ENCODE measurements at regions not wholly inside any gene's neighbourhood (a gene's known extent, or its start where the extent isn't known, plus 50 kb on each side); places are given as distances from the start of the nearest gene placed in this dataset.

DNA sequence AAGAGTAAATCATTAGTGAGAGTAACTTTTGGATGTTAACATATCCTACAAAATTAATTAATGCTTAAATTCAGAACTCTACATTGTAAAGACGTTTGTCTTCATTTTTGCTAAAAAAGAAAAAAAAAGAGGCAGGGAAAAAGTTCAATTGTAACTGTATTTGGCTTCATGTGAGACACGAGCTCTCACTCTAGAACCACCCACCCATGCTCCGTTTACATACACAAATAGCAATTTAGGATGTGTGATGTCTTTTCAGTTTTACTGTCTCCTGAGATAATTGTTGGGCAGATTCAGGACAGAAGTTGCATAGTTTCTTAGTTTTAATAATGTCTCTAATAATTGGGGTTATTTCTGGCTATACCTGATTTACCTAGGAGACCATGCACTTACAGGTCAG lies 248.6 kb downstream of the AASDHPPT start:
- no peak for TF ChIP-seq ZFX (IDR thresholded peaks at IDR 0.05; ENCODE audit: borderline replicate concordance)
- TF ChIP-seq, protein P1, sequence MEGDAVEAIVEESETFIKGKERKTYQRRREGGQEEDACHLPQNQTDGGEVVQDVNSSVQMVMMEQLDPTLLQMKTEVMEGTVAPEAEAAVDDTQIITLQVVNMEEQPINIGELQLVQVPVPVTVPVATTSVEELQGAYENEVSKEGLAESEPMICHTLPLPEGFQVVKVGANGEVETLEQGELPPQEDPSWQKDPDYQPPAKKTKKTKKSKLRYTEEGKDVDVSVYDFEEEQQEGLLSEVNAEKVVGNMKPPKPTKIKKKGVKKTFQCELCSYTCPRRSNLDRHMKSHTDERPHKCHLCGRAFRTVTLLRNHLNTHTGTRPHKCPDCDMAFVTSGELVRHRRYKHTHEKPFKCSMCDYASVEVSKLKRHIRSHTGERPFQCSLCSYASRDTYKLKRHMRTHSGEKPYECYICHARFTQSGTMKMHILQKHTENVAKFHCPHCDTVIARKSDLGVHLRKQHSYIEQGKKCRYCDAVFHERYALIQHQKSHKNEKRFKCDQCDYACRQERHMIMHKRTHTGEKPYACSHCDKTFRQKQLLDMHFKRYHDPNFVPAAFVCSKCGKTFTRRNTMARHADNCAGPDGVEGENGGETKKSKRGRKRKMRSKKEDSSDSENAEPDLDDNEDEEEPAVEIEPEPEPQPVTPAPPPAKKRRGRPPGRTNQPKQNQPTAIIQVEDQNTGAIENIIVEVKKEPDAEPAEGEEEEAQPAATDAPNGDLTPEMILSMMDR (IDR thresholded peaks at IDR 0.05) = no peak
- H3K27ac ChIP-seq = no peak overlapping the region

DNA sequence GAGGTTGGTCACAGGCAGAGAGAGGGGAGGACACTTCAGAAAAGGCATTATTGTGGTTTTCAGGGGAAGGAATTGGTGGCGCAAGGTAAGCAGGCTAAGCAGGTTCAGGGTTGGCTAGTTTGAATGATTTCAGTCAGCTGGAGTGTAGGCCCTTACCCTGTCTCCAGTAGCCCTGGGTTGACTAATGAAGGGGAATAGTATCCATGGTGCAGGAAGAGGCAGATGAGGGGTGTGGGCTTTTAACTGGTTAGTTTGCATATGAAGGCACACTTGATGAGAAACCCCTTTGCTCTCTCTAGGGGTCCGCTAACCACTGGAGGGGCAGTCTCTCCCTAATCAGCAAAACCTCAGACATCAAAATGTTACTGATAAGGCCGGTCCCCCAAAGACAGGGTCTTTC lies 249.7 kb downstream of the AASDHPPT start:
- no peak overlapping the region for H3K27ac ChIP-seq
- TF ChIP-seq, protein P1 (IDR thresholded peaks at IDR 0.05) = no peak
- TF ChIP-seq ZFX (IDR thresholded peaks at IDR 0.05; ENCODE audit: borderline replicate concordance) = no peak

DNA sequence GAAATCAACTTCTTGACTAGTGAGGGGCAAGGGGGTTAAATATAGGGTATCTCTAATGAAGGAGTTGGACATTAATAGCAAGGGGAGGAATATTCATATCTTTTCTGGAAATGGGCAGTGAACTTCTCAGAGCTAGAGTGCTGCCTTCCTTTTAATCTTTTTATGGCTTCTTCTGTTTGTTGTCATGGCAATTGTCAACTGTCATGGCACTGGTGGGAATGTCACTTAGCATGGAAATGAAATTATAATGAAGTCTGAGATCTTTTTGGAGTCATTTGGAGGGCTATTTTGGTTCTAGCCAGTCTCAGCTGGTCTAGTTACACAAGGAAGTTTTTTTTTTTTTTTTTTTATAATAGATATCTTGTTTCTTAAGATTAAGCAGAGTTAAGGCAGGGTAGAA lies 250.2 kb downstream of the AASDHPPT start:
- no peak overlapping the region for H3K27ac ChIP-seq
- TF ChIP-seq, protein P1 (IDR thresholded peaks at IDR 0.05) = no peak
- TF ChIP-seq ZFX (IDR thresholded peaks at IDR 0.05; ENCODE audit: borderline replicate concordance) = no peak

DNA sequence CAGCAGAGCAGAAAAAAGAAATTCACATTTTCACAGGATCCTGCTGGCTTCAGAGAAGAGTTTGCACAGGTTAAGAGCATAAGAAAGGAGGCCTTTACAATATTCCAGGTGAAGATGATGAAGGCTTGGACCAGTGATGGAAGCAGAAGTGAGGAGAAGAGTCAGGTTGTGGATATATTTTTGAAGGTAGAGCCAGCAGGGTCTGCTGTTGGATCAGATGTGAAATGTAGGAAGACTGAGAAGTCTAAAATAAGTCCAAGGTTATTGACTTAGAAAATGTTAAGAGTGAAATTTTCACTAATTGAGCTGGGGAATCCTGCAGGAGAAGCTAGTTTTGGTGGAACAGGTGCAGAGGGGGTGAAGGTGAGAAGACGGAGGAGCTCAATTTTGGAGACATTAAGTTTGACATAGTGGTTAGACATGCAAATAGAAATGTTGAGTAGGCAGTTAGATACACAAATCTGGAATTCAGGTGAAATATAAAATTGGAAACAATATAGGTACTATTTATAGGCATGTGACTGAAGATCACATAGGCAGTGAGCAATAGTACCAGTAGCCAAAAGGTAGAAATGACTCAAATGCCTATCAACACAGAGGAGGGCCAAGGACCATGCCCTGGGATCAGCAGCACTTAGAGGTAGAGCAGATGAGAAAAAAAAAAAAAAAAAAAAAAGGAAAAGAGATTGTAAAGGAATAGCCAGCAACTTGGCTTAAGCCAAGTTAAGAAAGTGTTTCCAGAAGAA lies 252.0 kb downstream of the AASDHPPT start:
- TF ChIP-seq, protein P1 (IDR thresholded peaks at IDR 0.05) = no peak
- TF ChIP-seq ZFX (IDR thresholded peaks at IDR 0.05; ENCODE audit: borderline replicate concordance) = no peak
- no peak overlapping the region for H3K27ac ChIP-seq

DNA sequence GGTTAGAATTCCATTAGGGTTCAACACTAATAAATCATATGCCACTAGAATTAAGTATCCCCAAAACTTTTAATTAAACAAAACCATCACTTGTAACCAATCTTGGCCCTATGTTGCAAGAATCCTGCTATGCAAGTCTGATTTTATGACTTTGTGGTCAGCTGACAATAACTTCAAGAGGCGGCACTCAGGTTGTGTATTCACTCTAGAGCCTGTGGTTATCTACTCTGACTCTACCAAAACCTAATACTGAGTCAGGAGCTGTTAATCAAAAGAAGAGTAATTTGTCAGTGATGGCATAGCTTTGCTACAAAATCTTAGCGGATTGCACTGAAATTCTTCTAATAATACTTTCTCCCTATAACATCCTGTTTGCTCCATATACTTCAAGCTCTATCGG lies 253.7 kb downstream of the AASDHPPT start:
- no peak overlapping the region for H3K27ac ChIP-seq
- TF ChIP-seq ZFX (IDR thresholded peaks at IDR 0.05; ENCODE audit: borderline replicate concordance) = no peak
- TF ChIP-seq, protein P1 (IDR thresholded peaks at IDR 0.05) = no peak

DNA sequence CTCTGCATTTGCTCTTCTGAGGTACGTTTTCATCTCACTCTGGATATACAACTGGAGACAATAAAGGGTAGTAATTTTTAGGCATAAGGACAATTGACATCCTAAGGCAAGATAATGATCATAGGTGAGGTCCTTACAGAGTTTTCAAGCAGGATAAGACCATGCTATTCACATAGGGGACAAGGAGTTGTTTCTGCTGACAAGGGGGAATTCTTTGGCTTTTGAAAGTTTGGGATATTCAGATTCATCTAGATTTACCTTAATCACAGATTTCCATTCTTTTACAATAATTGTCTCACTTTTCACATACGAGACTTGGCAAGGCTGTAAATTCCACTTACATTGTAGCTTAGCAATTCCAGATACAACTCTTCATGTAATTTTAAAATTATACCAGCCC lies 256.2 kb downstream of the AASDHPPT start:
- no peak for TF ChIP-seq ZFX (IDR thresholded peaks at IDR 0.05; ENCODE audit: borderline replicate concordance)
- TF ChIP-seq, protein P1 (IDR thresholded peaks at IDR 0.05) = no peak
- no peak overlapping the region for H3K27ac ChIP-seq

DNA sequence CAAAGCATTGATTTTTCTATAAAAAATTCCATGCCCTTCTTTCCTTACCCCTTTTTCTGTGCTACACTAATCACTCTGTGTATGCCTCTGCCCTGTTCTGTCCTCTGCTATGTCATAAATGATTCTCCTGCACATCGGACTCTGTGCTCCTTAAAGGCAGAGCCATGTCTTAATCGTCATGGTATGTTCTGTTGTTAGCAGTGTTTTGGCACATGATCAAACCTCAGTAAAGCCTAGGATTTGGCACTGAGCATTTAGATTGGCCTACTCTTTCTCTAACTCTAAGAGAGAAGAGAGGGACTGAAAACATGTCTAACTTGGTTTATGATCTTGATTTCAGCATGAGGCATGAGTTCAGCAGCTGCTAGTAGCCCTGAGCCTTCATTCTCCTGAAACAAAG lies 266.9 kb downstream of the AASDHPPT start:
- H3K27ac ChIP-seq = no peak overlapping the region
- TF ChIP-seq, protein P1 (IDR thresholded peaks at IDR 0.05) = no peak

Data from 22Rv1 (cell line).